SK-N-SH (cell line): ENCODE measurements at regions not wholly inside any gene's neighbourhood (a gene's known extent, or its start where the extent isn't known, plus 50 kb on each side); places are given as distances from the start of the nearest gene placed in this dataset.

Experiments used
- CTCF ChIA-PET: fragments of 300-600, 350-600 bp; formaldehyde crosslinking; extraction: SDS; loops from one replicate; lab custom pipeline; 2021; lab: Yijun Ruan, JAX
- POLR2A ChIA-PET: fragments of 350-600 bp; sonication (Branson Sonifier 250); formaldehyde crosslinking; extraction: SDS; loops from one replicate; lab custom pipeline; 2020; ENCODE audit warnings: antibody characterized with exemption, inconsistent platforms; lab: Yijun Ruan, JAX
- DNase-seq: peaks from one replicate; pipeline ENCODE4 v3.0.0; 2012
- H2AFZ ChIP-seq: fragments of 200-600 bp; sonication (generic); 2 replicates; pipeline ENCODE4 v1.8.1; 2016; ENCODE audit warnings: antibody characterized with exemption, mild to moderate bottlenecking, low read depth
- H3F3A ChIP-seq: fragments of 200-600 bp; sonication (generic); replicated peaks from 2 replicates; pipeline ENCODE3; 2016; ENCODE audit warnings: antibody characterized with exemption, mild to moderate bottlenecking; ENCODE audit not compliant: insufficient read depth
- H3K27ac ChIP-seq, 2 experiments: fragments of 200-500 bp in 1 of 2; fragments of 200-600 bp in 1 of 2; sonication (Bioruptor generic) in 1 of 2; sonication (generic), shearing (Covaris generic) in 1 of 2; 2 replicates each; pipeline versions ENCODE4 v1.5.1 to v1.6.1; 2014 to 2016; ENCODE audit warnings: low read depth in 2 of 2, inconsistent platforms in 1 of 2, low read length in 1 of 2, mild to moderate bottlenecking in 1 of 2, mixed read lengths in 1 of 2
- H3K27me3 ChIP-seq: fragments of 200-600 bp; sonication (generic), shearing (Covaris generic); 2 replicates; pipeline ENCODE4 v1.6.1; 2016; ENCODE audit warnings: mixed run types; ENCODE audit not compliant: insufficient read depth
- H3K36me3 ChIP-seq, 2 experiments: fragments of 200-500 bp in 1 of 2; fragments of 200-600 bp in 1 of 2; sonication (Bioruptor generic) in 1 of 2; sonication (generic) in 1 of 2; replicated peaks in 1 of 2; 2 replicates each; pipeline versions ENCODE3 to v1.5.1; 2014 to 2016; ENCODE audit warnings: low read length in 1 of 2, mild to moderate bottlenecking in 1 of 2; ENCODE audit not compliant: insufficient read depth in 2 of 2, control insufficient read depth in 1 of 2
- H3K4me1 ChIP-seq, 2 experiments: fragments of 200-500 bp in 1 of 2; fragments of 200-600 bp in 1 of 2; sonication (Bioruptor generic) in 1 of 2; sonication (generic), shearing (Covaris generic) in 1 of 2; 2 replicates each; pipeline versions ENCODE4 v1.5.1 to v1.6.1; 2014 to 2016; ENCODE audit warnings: low read depth in 1 of 2, low read length in 1 of 2, mixed run types in 1 of 2; ENCODE audit not compliant: insufficient read depth in 2 of 2, control insufficient read depth in 1 of 2
- H3K4me2 ChIP-seq: fragments of 200-600 bp; sonication (generic), shearing (Covaris generic); 2 replicates; pipeline ENCODE4 v1.6.1; 2017; ENCODE audit warnings: mixed run types
- H3K4me3 ChIP-seq, 2 experiments: fragments of 200-500 bp in 1 of 2; fragments of 200-600 bp in 1 of 2; sonication (Bioruptor generic) in 1 of 2; sonication (generic), shearing (Covaris generic) in 1 of 2; 2 replicates each; pipeline versions ENCODE4 v1.5.1 to v1.8.1; 2014 to 2016; ENCODE audit warnings: low read depth in 2 of 2, inconsistent platforms in 1 of 2, low read length in 1 of 2, mild to moderate bottlenecking in 1 of 2, mixed read lengths in 1 of 2, moderate library complexity in 1 of 2
- H3K79me2 ChIP-seq: fragments of 200-600 bp; sonication (generic); 2 replicates; pipeline ENCODE4 v1.8.1; 2017; ENCODE audit warnings: mild to moderate bottlenecking; ENCODE audit not compliant: insufficient read depth
- H3K9ac ChIP-seq: fragments of 200-600 bp; sonication (generic); 2 replicates; pipeline ENCODE4 v1.6.1; 2017; ENCODE audit warnings: mixed run types
- H3K9me2 ChIP-seq: fragments of 200-600 bp; sonication (generic); 2 replicates; pipeline ENCODE4 v1.6.1; 2017; ENCODE audit warnings: mixed run types
- H3K9me3 ChIP-seq: fragments of 200-600 bp; sonication (generic); 2 replicates; pipeline ENCODE4 v1.6.1; 2017; ENCODE audit warnings: mixed run types, mild to moderate bottlenecking, moderate library complexity
- H4K20me1 ChIP-seq: fragments of 200-600 bp; sonication (generic); 2 replicates; pipeline ENCODE4 v1.6.1; 2017; ENCODE audit warnings: mild to moderate bottlenecking, mixed run types; ENCODE audit not compliant: insufficient read depth
- ELF1 ChIP-seq: IDR thresholded peaks from 2 replicates; pipeline ENCODE4 v1.4.0; 2012
- EP300 ChIP-seq, 2 experiments: IDR thresholded peaks; 2 replicates each; pipeline versions ENCODE4 v1.4.0 to v1.6.1; 2012; ENCODE audit warnings: borderline replicate concordance in 1 of 2, low read depth in 1 of 2, low read length in 1 of 2
- EZH2phosphoT487 ChIP-seq: fragments of 200-600 bp; sonication (generic); IDR thresholded peaks from 2 replicates; pipeline ENCODE4 v1.6.1; 2017; ENCODE audit warnings: low read depth, mixed run types, mild to moderate bottlenecking, antibody characterized with exemption, moderate library complexity, borderline replicate concordance
- FOSL2 ChIP-seq: IDR thresholded peaks from 2 replicates; pipeline ENCODE4 v1.4.0; 2012; ENCODE audit warnings: low read depth, mild to moderate bottlenecking, moderate library complexity, borderline replicate concordance
- MXI1 ChIP-seq: IDR thresholded peaks from 2 replicates; pipeline ENCODE4 v1.6.1; 2012; ENCODE audit warnings: mild to moderate bottlenecking, low read depth, low read length, improper control_type of control experiment
- NFIC ChIP-seq: IDR thresholded peaks from 2 replicates; pipeline ENCODE4 v1.4.0; 2012; ENCODE audit warnings: borderline replicate concordance
- NRF1 ChIP-seq: IDR thresholded peaks from 2 replicates; pipeline ENCODE4 v1.6.1; 2012; ENCODE audit warnings: low read depth, mild to moderate bottlenecking, low read length
- PBX3 ChIP-seq: IDR thresholded peaks from 2 replicates; pipeline ENCODE4; 2012
- RAD21 ChIP-seq: IDR thresholded peaks from 2 replicates; pipeline ENCODE4 v1.6.1; 2012; ENCODE audit warnings: mild to moderate bottlenecking, low read length
- RCOR1 ChIP-seq: fragments of 150-350 bp; IDR thresholded peaks from 2 replicates; pipeline ENCODE4 v1.6.1; 2017; ENCODE audit warnings: antibody characterized with exemption, low read length
- REST ChIP-seq: IDR thresholded peaks from 2 replicates; pipeline ENCODE4 v1.6.1; 2012; ENCODE audit warnings: mild to moderate bottlenecking, low read depth, low read length, moderate library complexity
- RFX5 ChIP-seq: IDR thresholded peaks from 2 replicates; pipeline ENCODE4 v1.6.1; 2012; ENCODE audit warnings: mild to moderate bottlenecking, improper control_type of control experiment, low read length
- RXRA ChIP-seq: IDR thresholded peaks from 2 replicates; pipeline ENCODE4 v1.4.0; 2012; ENCODE audit warnings: low read depth, mild to moderate bottlenecking, borderline replicate concordance
- SMC3 ChIP-seq: IDR thresholded peaks from 2 replicates; pipeline ENCODE4 v1.6.1; 2012; ENCODE audit warnings: low read depth, low read length, improper control_type of control experiment
- USF1 ChIP-seq: IDR thresholded peaks from 2 replicates; pipeline ENCODE4 v1.4.0; 2012; ENCODE audit warnings: low read depth, borderline replicate concordance
- USF2 ChIP-seq: fragments of 150-350 bp; IDR thresholded peaks from 2 replicates; pipeline ENCODE4 v1.6.1; 2017; ENCODE audit warnings: antibody characterized with exemption, low read length, low read depth, borderline replicate concordance
- WGBS: methylation state at CpG from one replicate; pipeline ENCODE4 v1.1.6; 2017; ENCODE audit warnings: low lambda C conversion rate; 5-methylcytosine and 5-hydroxymethylcytosine counted together

- TF ChIP-seq RFX5 (no peak), NRF1 (no peak), MXI1 (no peak), SMC3 (no peak), USF2 (no peak), EZH2phosphoT487 (no peak), REST (no peak), EP300 (IDR thresholded peaks at IDR 0.05; ENCODE audit: borderline replicate concordance in 1 of 2, low read depth in 1 of 2, low read length in 1 of 2) (no peak), USF1 (no peak), PBX3 (no peak), NFIC (no peak), RCOR1 (no peak), RAD21 (no peak), RXRA (no peak), FOSL2 (no peak), ELF1 (no peak)
- TF ChIP-seq, all 33 proteins: peak for 0
- Histone ChIP-seq H3K9me2 (no peaks in the 10 kb centered on the region), H3K27me3 (no peaks in the 10 kb centered on the region; the same call in 1 of the 2 replicates), H3K4me3 (no peak overlapping the region), H3K4me1 (no peaks in the 10 kb centered on the region), H3F3A (no peaks in the 10 kb centered on the region), H3K27ac (no peak overlapping the region), H3K9me3 (no peaks in the 10 kb centered on the region), H3K9ac (no peak overlapping the region), H2AFZ (no peak overlapping the region), H4K20me1 (no peaks in the 10 kb centered on the region), H3K79me2 (no peaks in the 10 kb centered on the region), H3K4me2 (no peak overlapping the region), H3K36me3 (no peaks in the 10 kb centered on the region)
- 20% methylated on average over 4 of the region's 4 CpGs for WGBS
- POLR2A ChIA-PET, result no interaction called here
- no peak for DNase-seq
- CTCF ChIA-PET, result interaction anchor here (0.7 to 1.0 kb wide), 2 partner anchors 16 to 144 kb away, joined by 3 read pairs; no protein-coding TSS in a partner anchor
These were observed 284.9 kb upstream of the ECI2 start for GRCh38 chr6:4420160-4420865.
